Endothelial cell of umbilical vein (primary cell): ENCODE measurements at regions not wholly inside any gene's neighbourhood (a gene's known extent, or its start where the extent isn't known, plus 50 kb on each side); places are given as distances from the start of the nearest gene placed in this dataset.

Source experiments
- BruUV-seq: library from RNA; stranded (reverse); fragments of 400-500 nt; replicated peaks from 2 replicates; lab custom pipeline; 2021; lab: Mats Ljungman, UMichigan
- CTCF ChIA-PET: fragments of 300-600, 350-600 bp; sonication (Branson Sonifier 250); formaldehyde crosslinking; loops from one replicate; lab custom pipeline; 2021; ENCODE audit warnings: antibody characterized with exemption, inconsistent platforms; lab: Charles Lee
- POLR2A ChIA-PET: fragments of 300-600, 350-600 bp; sonication (Branson Sonifier 250); formaldehyde crosslinking; loops from one replicate; lab custom pipeline; 2021; ENCODE audit warnings: antibody characterized with exemption, inconsistent platforms; lab: Charles Lee
- DNase-seq: peaks from one replicate; pipeline ENCODE4 v3.0.0-alpha.2; 2011; ENCODE audit warnings: low read depth, low spot score
- FAIRE-seq: peaks from 2 replicates; lab custom pipeline; 2011; peaks lifted over from hg19 to GRCh38; lab: Jason Lieb, UNC
- H2AFZ ChIP-seq: 2 replicates; pipeline ENCODE4 v1.6.0; 2012; ENCODE audit warnings: low read depth, low read length, control low read depth, inconsistent platforms
- H3K27ac ChIP-seq: 2 replicates; pipeline ENCODE4 v1.5.1; 2011; ENCODE audit warnings: low read depth, mild to moderate bottlenecking, control low read depth, low read length, moderate library complexity; ENCODE audit not compliant: insufficient read depth
- H3K27me3 ChIP-seq, 2 experiments: 2 replicates each; pipeline versions ENCODE4 v1.6.0 to v1.6.1; 2011; ENCODE audit warnings: low read length in 2 of 2, mixed read lengths in 1 of 2; ENCODE audit not compliant: control insufficient read depth in 2 of 2, insufficient read depth in 2 of 2
- H3K36me3 ChIP-seq, 2 experiments: 2 replicates in 1 of 2; 3 replicates in 1 of 2; pipeline ENCODE4 v1.5.1; 2011; ENCODE audit warnings: low read length in 2 of 2, mild to moderate bottlenecking in 1 of 2, moderate library complexity in 1 of 2; ENCODE audit not compliant: control insufficient read depth in 2 of 2, insufficient read depth in 2 of 2; ENCODE audit errors: extremely low read depth in 1 of 2
- H3K4me1 ChIP-seq: 3 replicates; pipeline ENCODE4 v1.5.1; 2011; ENCODE audit warnings: mild to moderate bottlenecking, low read length; ENCODE audit not compliant: control insufficient read depth, insufficient read depth; ENCODE audit errors: extremely low read depth
- H3K4me2 ChIP-seq: 2 replicates; pipeline ENCODE4 v1.6.1; 2011; ENCODE audit warnings: low read length, control low read depth, mixed read lengths; ENCODE audit not compliant: insufficient read depth
- H3K4me3 ChIP-seq, 3 experiments: fragments of 200-600 bp in 1 of 3; sonication (generic), shearing (Covaris generic) in 1 of 3; replicated peaks in 1 of 3; 2 replicates each; pipeline ENCODE4 v1.5.1; 2011 to 2016; ENCODE audit warnings: control low read depth in 3 of 3, low read length in 3 of 3, mild to moderate bottlenecking in 2 of 3, inconsistent platforms in 1 of 3, low read depth in 1 of 3, moderate library complexity in 1 of 3; ENCODE audit not compliant: insufficient read depth in 1 of 3
- H3K79me2 ChIP-seq: 2 replicates; pipeline ENCODE4 v1.6.0; 2012; ENCODE audit warnings: low read length, inconsistent platforms; ENCODE audit not compliant: control insufficient read depth, insufficient read depth
- H3K9ac ChIP-seq: replicated peaks from 2 replicates; pipeline ENCODE3; 2011; ENCODE audit warnings: low read length, control low read depth; ENCODE audit not compliant: insufficient read depth; ENCODE audit errors: extremely low read depth
- H3K9me1 ChIP-seq: replicated peaks from 3 replicates; pipeline ENCODE4 v1.6.0; 2011; ENCODE audit warnings: mild to moderate bottlenecking, low read length; ENCODE audit not compliant: control insufficient read depth, insufficient read depth; ENCODE audit errors: extremely low read depth
- H3K9me3 ChIP-seq: replicated peaks from 2 replicates; pipeline ENCODE4 v1.5.1; 2012; ENCODE audit warnings: low read length, inconsistent platforms; ENCODE audit not compliant: control insufficient read depth, insufficient read depth
- H4K20me1 ChIP-seq: replicated peaks from 2 replicates; pipeline ENCODE3; 2011; ENCODE audit warnings: mild to moderate bottlenecking, low read length; ENCODE audit not compliant: control insufficient read depth, insufficient read depth; ENCODE audit errors: extremely low read depth
- EZH2 ChIP-seq: IDR thresholded peaks from 2 replicates; pipeline ENCODE4 v1.6.1; 2012; ENCODE audit warnings: borderline replicate concordance, low read depth, mild to moderate bottlenecking, moderate library complexity, low read length, inconsistent platforms; ENCODE audit not compliant: severe bottlenecking
- FOS ChIP-seq: IDR thresholded peaks from 2 replicates; pipeline ENCODE4 v1.6.1; 2011; ENCODE audit warnings: mild to moderate bottlenecking, low read length, moderate library complexity, borderline replicate concordance; ENCODE audit not compliant: insufficient read depth
- GATA2 ChIP-seq: IDR thresholded peaks from 2 replicates; pipeline ENCODE4 v1.7.0; 2011; ENCODE audit warnings: low read depth, mild to moderate bottlenecking, moderate library complexity, mixed read lengths, low read length; ENCODE audit not compliant: insufficient read length, insufficient read depth
- JUN ChIP-seq: IDR thresholded peaks from 2 replicates; pipeline ENCODE4 v1.6.1; 2011; ENCODE audit warnings: borderline replicate concordance, low read depth; ENCODE audit not compliant: insufficient read length, insufficient read depth
- MYC ChIP-seq: IDR thresholded peaks from one replicate; pipeline ENCODE4 v1.6.1; 2011; ENCODE audit warnings: mild to moderate bottlenecking, low read depth, low read length
- POLR2A ChIP-seq: IDR thresholded peaks from 2 replicates; pipeline ENCODE4 v1.6.1; 2012; ENCODE audit warnings: low read depth, mild to moderate bottlenecking, control low read depth, low read length
- POLR2AphosphoS5 ChIP-seq: IDR thresholded peaks from 2 replicates; pipeline ENCODE4 v1.6.1; 2012; ENCODE audit warnings: low read depth, mild to moderate bottlenecking, control low read depth, low read length, moderate library complexity; ENCODE audit not compliant: insufficient read depth
- dilution Hi-C: fragments of 300-500 bp; cut with MboI; formaldehyde crosslinking; loops from one replicate; pipeline ENCODE4 v1.15.0; 2019; ENCODE audit warnings: low sequenced_read_pairs; ENCODE audit not compliant: extremely low pct_ligation_motif_present
- intact Hi-C: fragments of 100-400 bp; cut with micrococcal nuclease; formaldehyde crosslinking; loops from one replicate; pipeline ENCODE4 v1.10.0; 2022
- TF ChIP-seq, protein P1 (sequence below), 2 donors: IDR thresholded peaks; 1 replicate in 1 of 2; 2 replicates in 1 of 2; pipeline ENCODE4 v1.5.1; 2011; ENCODE audit warnings: low read length in 2 of 2, mild to moderate bottlenecking in 2 of 2, moderate library complexity in 2 of 2, control low read depth in 1 of 2, inconsistent platforms in 1 of 2, low read depth in 1 of 2; ENCODE audit not compliant: insufficient read depth in 1 of 2; ENCODE audit errors: extremely low read depth in 1 of 2
- TF ChIP-seq, protein P2 (sequence below): IDR thresholded peaks from 2 replicates; pipeline ENCODE4 v1.6.1; 2011; ENCODE audit not compliant: insufficient read depth, insufficient read length

DNA sequence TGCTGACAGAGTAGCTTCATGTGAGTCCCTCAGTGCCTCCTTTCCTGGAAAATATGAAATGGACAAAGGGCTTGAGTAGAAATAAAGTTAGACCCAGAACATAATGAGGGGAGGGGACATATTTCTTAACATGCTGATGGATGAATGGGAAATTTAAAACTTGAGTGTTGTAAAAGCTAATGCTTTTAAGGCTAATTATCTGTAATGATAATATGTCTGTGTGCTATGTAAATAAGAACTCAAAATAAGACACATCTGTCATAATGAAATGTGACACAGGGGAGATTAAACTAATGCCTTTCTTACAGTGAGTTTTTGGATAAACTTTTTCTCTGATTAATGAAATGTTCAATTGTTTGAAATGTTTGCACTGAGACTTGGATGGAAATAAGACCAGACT, 65.8 kb upstream of the RFXAP start:
- intact Hi-C loops = loop anchor here (10.0 kb wide), 1 partner anchor 62 kb away; the partner anchor contains the start of gene RFXAP
- BruUV-seq = no TSS peak

More for the DNA sequence above, 65.8 kb upstream of the RFXAP start:
- H3K9me1 ChIP-seq = no peaks in the 10 kb centered on the region
- no peaks in the 10 kb centered on the region for H3K36me3 ChIP-seq
- no peak overlapping the region for H3K4me3 ChIP-seq
- POLR2A ChIA-PET = no interaction called here
- H3K79me2 ChIP-seq = no peaks in the 10 kb centered on the region
- no peak for DNase-seq
- no peaks in the 10 kb centered on the region for H4K20me1 ChIP-seq
- TF ChIP-seq EZH2 (no peak), POLR2A (no peak), FOS (no peak), MYC (no peak), POLR2AphosphoS5 (no peak), JUN (no peak), GATA2 (no peak)
- TF ChIP-seq, protein P1, sequence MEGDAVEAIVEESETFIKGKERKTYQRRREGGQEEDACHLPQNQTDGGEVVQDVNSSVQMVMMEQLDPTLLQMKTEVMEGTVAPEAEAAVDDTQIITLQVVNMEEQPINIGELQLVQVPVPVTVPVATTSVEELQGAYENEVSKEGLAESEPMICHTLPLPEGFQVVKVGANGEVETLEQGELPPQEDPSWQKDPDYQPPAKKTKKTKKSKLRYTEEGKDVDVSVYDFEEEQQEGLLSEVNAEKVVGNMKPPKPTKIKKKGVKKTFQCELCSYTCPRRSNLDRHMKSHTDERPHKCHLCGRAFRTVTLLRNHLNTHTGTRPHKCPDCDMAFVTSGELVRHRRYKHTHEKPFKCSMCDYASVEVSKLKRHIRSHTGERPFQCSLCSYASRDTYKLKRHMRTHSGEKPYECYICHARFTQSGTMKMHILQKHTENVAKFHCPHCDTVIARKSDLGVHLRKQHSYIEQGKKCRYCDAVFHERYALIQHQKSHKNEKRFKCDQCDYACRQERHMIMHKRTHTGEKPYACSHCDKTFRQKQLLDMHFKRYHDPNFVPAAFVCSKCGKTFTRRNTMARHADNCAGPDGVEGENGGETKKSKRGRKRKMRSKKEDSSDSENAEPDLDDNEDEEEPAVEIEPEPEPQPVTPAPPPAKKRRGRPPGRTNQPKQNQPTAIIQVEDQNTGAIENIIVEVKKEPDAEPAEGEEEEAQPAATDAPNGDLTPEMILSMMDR (IDR thresholded peaks at IDR 0.05; ENCODE audit: extremely low read depth in 1 of 2, insufficient read depth in 1 of 2, low read depth in 1 of 2, low read length in 2 of 2) = no peak
- TF ChIP-seq, protein P2, sequence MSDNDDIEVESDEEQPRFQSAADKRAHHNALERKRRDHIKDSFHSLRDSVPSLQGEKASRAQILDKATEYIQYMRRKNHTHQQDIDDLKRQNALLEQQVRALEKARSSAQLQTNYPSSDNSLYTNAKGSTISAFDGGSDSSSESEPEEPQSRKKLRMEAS = no peak
- no peak overlapping the region for H3K9ac ChIP-seq
- H3K9me3 ChIP-seq = no peaks in the 10 kb centered on the region
- dilution Hi-C loops = no loop called here
- no peak overlapping the region for H3K27ac ChIP-seq
- peaks cover 2% of the 10 kb centered on the region in 2 experiments for H3K27me3 ChIP-seq
- H2AFZ ChIP-seq = no peak overlapping the region
- H3K4me1 ChIP-seq = no peaks in the 10 kb centered on the region
- H3K4me2 ChIP-seq = no peak overlapping the region
- CTCF ChIA-PET = no interaction called here
- FAIRE-seq = no peak
